Mesendoderm (in vitro differentiated cells): ENCODE measurements at regions not wholly inside any gene's neighbourhood (a gene's known extent, or its start where the extent isn't known, plus 50 kb on each side); places are given as distances from the start of the nearest gene placed in this dataset.

Experiments
- DNase-seq: peaks from one replicate; pipeline ENCODE4 v3.0.0; 2013
- H2AK5ac ChIP-seq: 2 replicates; pipeline ENCODE4 v1.6.1; 2013; ENCODE audit warnings: low read length, inconsistent platforms
- H2BK120ac ChIP-seq: 2 replicates; pipeline ENCODE4 v1.6.1; 2013; ENCODE audit warnings: low read depth, mild to moderate bottlenecking, low read length, moderate library complexity, mixed read lengths
- H2BK15ac ChIP-seq: replicated peaks from 2 replicates; pipeline ENCODE4 v1.6.1; 2013; ENCODE audit warnings: low read depth, mild to moderate bottlenecking, moderate library complexity
- H2BK5ac ChIP-seq: 2 replicates; pipeline ENCODE4 v1.6.1; 2013; ENCODE audit warnings: low read length, inconsistent platforms
- H3K18ac ChIP-seq: 2 replicates; pipeline ENCODE4 v1.6.1; 2013; ENCODE audit warnings: mild to moderate bottlenecking, low read length, mixed read lengths
- H3K23ac ChIP-seq: one replicate; pipeline ENCODE4 v1.6.1; 2013; ENCODE audit warnings: low read length
- H3K27ac ChIP-seq: 2 replicates; pipeline ENCODE4 v1.5.1; 2013; ENCODE audit warnings: low read depth, mild to moderate bottlenecking, inconsistent platforms, low read length, moderate library complexity
- H3K27me3 ChIP-seq: 2 replicates; pipeline ENCODE4 v1.6.1; 2013; ENCODE audit warnings: low read length, control low read depth, mild to moderate bottlenecking, inconsistent platforms; ENCODE audit not compliant: insufficient read depth, poor library complexity
- H3K36me3 ChIP-seq: 2 replicates; pipeline ENCODE4 v1.6.1; 2013; ENCODE audit warnings: low read length, inconsistent platforms; ENCODE audit not compliant: control insufficient read depth, insufficient read depth
- H3K4ac ChIP-seq: one replicate; pipeline ENCODE4 v1.6.1; 2013; ENCODE audit warnings: low read depth, mild to moderate bottlenecking, low read length, moderate library complexity
- H3K4me1 ChIP-seq: 2 replicates; pipeline ENCODE4 v1.6.1; 2013; ENCODE audit warnings: low read depth, low read length, inconsistent platforms; ENCODE audit not compliant: control insufficient read depth
- H3K4me2 ChIP-seq: 2 replicates; pipeline ENCODE4 v1.6.1; 2013; ENCODE audit warnings: low read length
- H3K4me3 ChIP-seq: 2 replicates; pipeline ENCODE4 v1.5.1; 2013; ENCODE audit warnings: mild to moderate bottlenecking, low read length
- H3K56ac ChIP-seq: one replicate; pipeline ENCODE4 v1.6.1; 2013; ENCODE audit warnings: low read length
- H3K79me1 ChIP-seq: 2 replicates; pipeline ENCODE4 v1.6.1; 2013; ENCODE audit warnings: low read length, inconsistent platforms
- H3K79me2 ChIP-seq: 2 replicates; pipeline ENCODE4 v1.6.1; 2013; ENCODE audit warnings: mild to moderate bottlenecking, low read length; ENCODE audit not compliant: control insufficient read depth, insufficient read depth
- H3K9ac ChIP-seq: 2 replicates; pipeline ENCODE4 v1.6.1; 2013; ENCODE audit warnings: low read length, inconsistent platforms
- H4K5ac ChIP-seq: one replicate; pipeline ENCODE4 v1.6.1; 2013; ENCODE audit warnings: low read length
- H4K8ac ChIP-seq: one replicate; pipeline ENCODE4 v1.6.1; 2013; ENCODE audit warnings: low read depth, mild to moderate bottlenecking, control low read depth, low read length, moderate library complexity
- WGBS: extraction: QIAGEN DNeasy Blood & Tissue Kit; methylation state at CpG from one replicate; pipeline ENCODE4 v1.1.7; 2013; ENCODE audit warnings: low lambda C conversion rate, missing lambda C conversion rate; ENCODE audit not compliant: insufficient coverage; ENCODE audit errors: extremely low coverage; 5-methylcytosine and 5-hydroxymethylcytosine counted together

GRCh38 chr17:404703-405102, 52.1 kb upstream of the RPH3AL start:
- DNase-seq = no peak
- H3K79me2 ChIP-seq = no peaks in the 10 kb centered on the region
- no peak overlapping the region for H3K18ac ChIP-seq
- WGBS = no CpG with 5 or more reads among the region's 7 CpGs
- H3K23ac ChIP-seq = no peak overlapping the region
- H3K4ac ChIP-seq = no peak overlapping the region
- H3K56ac ChIP-seq = no peak overlapping the region
- no peaks in the 10 kb centered on the region for H3K36me3 ChIP-seq
- no peak overlapping the region for H3K27ac ChIP-seq
- H3K4me3 ChIP-seq = no peak overlapping the region
- no peak overlapping the region for H4K8ac ChIP-seq
- H2BK15ac ChIP-seq = no peak overlapping the region
- no peak overlapping the region for H2AK5ac ChIP-seq
- no peak overlapping the region for H2BK120ac ChIP-seq
- H3K4me1 ChIP-seq = no peaks in the 10 kb centered on the region
- H3K9ac ChIP-seq = no peak overlapping the region
- no peaks in the 10 kb centered on the region for H3K27me3 ChIP-seq
- H2BK5ac ChIP-seq = no peak overlapping the region
- no peak overlapping the region for H4K5ac ChIP-seq
- no peaks in the 10 kb centered on the region for H3K79me1 ChIP-seq
- H3K4me2 ChIP-seq = no peak overlapping the region
